AG09319 (cell line): ENCODE measurements at regions not wholly inside any gene's neighbourhood (a gene's known extent, or its start where the extent isn't known, plus 50 kb on each side); places are given as distances from the start of the nearest gene placed in this dataset.

ENCODE experiments used
- DNase-seq: peaks from one replicate; pipeline ENCODE4 v3.0.0-alpha.2; 2010; ENCODE audit warnings: low read depth; ENCODE audit errors: extremely low read depth
- TF ChIP-seq, protein P1 (sequence below): IDR thresholded peaks from 2 replicates; pipeline ENCODE4 v1.5.1; 2011; ENCODE audit warnings: low read depth, mild to moderate bottlenecking, inconsistent platforms, low read length, moderate library complexity

DNA sequence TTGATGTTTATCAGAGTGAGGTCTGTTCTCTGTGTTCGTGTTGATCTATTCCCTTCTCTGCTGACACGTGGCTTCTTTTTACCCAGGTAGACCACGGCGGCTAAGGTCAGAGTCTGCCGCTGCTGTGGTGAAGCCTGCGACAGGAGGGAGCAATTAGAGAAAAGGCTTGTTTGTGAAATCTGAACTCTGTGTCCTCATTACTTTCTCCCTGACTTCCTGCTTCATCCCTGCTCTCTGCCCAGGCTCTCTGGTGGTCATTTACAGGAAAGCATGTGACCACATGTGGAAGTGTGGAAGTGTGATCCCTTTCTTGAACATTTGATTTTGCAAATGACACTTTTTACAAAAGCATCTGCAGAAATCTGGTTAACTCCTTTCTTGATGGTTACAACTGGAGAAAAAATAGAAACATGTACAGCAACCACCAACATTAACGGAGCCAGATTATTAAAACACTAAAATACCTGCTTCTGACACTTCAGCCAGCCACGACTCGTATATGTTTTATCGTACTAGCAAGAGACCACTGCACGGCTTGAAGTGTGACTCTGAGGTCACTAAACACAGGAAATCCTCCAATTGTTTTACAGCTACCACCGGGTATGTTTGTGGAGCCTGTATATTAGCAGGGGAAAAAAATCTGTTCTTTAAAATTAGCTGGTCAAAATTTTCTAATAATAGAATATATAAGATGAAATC is 388.6 kb upstream of the TMPO start:
- TF ChIP-seq, protein P1, sequence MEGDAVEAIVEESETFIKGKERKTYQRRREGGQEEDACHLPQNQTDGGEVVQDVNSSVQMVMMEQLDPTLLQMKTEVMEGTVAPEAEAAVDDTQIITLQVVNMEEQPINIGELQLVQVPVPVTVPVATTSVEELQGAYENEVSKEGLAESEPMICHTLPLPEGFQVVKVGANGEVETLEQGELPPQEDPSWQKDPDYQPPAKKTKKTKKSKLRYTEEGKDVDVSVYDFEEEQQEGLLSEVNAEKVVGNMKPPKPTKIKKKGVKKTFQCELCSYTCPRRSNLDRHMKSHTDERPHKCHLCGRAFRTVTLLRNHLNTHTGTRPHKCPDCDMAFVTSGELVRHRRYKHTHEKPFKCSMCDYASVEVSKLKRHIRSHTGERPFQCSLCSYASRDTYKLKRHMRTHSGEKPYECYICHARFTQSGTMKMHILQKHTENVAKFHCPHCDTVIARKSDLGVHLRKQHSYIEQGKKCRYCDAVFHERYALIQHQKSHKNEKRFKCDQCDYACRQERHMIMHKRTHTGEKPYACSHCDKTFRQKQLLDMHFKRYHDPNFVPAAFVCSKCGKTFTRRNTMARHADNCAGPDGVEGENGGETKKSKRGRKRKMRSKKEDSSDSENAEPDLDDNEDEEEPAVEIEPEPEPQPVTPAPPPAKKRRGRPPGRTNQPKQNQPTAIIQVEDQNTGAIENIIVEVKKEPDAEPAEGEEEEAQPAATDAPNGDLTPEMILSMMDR: no peak
- DNase-seq: no peak

DNA sequence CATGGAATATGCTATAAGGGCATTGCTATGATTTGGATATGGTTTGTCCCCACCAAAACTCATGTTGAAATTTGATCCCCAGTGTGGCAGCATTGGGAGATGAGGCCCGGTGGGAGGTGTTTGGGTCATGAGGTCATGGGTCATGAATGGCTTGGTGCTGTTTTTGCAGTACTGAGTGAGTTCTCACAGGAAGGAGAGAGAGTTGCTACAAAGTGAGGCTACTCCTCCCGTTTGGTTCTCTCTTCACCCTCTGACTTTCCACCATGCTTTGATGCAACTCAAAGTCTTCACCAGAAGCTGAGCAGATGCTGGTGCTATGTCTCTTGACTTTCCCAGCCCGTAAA is 388.1 kb upstream of the TMPO start:
- DNase-seq: no peak
- TF ChIP-seq, protein P1: no peak

DNA sequence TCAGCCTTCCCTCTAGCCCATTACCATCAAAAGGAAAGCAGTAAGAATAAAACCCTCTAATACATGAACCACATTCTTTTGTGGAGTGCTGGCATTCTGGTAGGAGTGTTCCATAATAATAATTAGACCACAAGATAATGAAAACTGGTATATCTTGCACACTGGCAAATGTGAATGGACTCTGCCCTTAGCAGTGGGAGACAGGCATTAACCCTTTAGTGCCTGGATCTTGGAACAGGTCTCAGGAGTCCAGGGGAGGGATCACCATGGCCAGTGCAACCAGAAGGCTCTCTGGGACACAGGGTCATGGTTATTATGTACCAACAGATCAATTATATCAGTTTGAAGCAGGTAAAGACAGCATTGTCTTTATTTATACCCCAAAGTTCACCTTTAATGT is 387.5 kb upstream of the TMPO start:
- DNase-seq: no peak
- TF ChIP-seq, protein P1: no peak

DNA sequence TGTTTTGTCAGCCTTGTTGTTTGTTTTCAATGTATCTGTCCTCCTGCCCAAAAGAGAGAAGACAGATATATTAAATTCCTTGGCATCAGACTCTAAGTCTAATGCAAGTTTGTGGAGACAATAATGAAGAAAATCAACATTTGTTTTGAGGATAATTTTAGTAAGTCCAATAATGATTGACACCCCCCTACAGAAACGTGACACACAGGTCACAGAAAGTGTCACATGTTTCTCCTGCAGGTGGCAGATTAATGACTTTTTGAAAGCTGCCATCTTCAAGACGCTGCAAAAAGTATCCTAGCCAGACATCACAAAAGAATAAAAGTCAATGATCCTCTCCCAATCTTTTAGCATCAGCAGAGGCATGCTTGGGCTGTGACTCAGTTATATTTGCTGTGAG is 378.8 kb upstream of the TMPO start:
- no peak for DNase-seq
- TF ChIP-seq, protein P1: no peak

DNA sequence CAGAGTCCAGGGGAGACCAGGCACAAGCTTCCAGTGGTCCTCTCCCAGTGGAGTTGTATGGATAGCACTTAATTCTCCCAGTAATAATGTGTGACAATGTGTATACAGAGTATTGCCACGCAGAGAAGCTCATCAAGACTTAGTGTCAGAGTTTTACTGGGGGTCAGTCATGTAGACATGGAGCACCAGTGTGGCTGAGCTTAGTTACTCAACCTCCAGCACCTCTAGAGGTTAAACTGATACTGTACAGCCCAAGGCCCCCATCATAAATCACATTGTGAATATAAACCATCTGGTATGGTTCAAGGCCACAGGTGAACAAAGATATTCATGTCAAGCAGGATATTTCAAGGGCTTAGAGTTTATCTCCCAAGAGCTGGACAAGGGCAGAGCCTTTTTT is 378.1 kb upstream of the TMPO start:
- DNase-seq: no peak
- TF ChIP-seq, protein P1: no peak

DNA sequence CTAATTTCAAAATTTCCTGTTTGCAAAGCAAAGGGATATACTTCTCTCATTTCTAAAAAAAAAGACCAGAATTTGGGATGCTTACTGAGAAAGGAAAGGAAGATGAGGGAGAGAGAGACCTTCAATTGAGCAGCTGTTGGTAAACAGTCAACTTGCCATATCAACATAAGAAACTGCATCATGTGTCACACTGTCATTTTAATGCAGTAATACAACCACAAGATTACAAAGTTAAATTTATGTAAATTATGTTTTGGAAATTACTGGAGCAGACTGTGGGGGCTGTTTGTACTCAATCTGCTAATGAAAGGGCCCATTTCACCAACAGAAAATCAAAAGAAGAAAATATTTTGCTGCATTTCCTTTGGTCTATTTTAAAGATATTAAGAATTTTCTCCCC is 370.4 kb upstream of the TMPO start:
- TF ChIP-seq, protein P1: no peak

DNA sequence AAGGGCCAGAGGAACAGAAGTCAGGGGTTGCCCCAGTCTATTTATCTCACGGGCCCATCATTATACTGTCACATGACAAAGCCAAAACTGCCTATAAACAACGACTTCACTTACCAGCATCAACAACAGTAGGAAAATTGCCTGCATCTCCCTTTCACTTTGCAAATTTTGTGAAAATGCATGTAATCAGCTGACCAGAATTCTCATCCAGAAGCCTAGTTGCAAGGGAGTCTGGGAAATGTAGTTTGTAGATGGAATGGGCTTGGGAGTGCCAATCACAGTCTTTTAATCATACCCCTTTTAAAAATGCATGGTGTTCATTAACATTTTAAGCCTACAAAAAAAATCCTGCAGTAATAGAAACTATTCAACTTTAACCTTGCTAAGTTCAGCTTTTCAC is 369.3 kb upstream of the TMPO start:
- no peak for DNase-seq
- TF ChIP-seq, protein P1: no peak

More for the DNA sequence above, 370.4 kb upstream of the TMPO start:
- DNase-seq: no peak
